Liver (tissue), 7 donors: ENCODE measurements at regions not wholly inside any gene's neighbourhood (a gene's known extent, or its start where the extent isn't known, plus 50 kb on each side); places are given as distances from the start of the nearest gene placed in this dataset.

Experiments
- DNase-seq: peaks from one replicate; pipeline ENCODE4 v3.0.0-alpha.2; 2017; ENCODE audit warnings: low spot score
- H3K27ac ChIP-seq, 2 donors: one replicate each; pipeline ENCODE4 v1.7.0; 2013; ENCODE audit warnings: inconsistent platforms in 2 of 2, low read length in 2 of 2, control low read depth in 1 of 2, low read depth in 1 of 2, mild to moderate bottlenecking in 1 of 2
- H3K27me3 ChIP-seq, 4 donors: one replicate each; pipeline versions ENCODE4 v1.6.1 to v1.7.0; 2013; ENCODE audit warnings: low read length in 3 of 4, inconsistent platforms in 1 of 4, mild to moderate bottlenecking in 1 of 4, moderate library complexity in 1 of 4; ENCODE audit not compliant: control insufficient read depth in 4 of 4, insufficient read depth in 4 of 4
- H3K36me3 ChIP-seq, 4 donors: one replicate each; pipeline versions ENCODE4 v1.6.1 to v1.7.0; 2013; ENCODE audit warnings: low read length in 3 of 4, mild to moderate bottlenecking in 3 of 4, low read depth in 1 of 4, moderate library complexity in 1 of 4; ENCODE audit not compliant: control insufficient read depth in 4 of 4, insufficient read depth in 3 of 4
- H3K4me1 ChIP-seq, 4 donors: one replicate each; pipeline versions ENCODE4 v1.6.1 to v1.7.0; 2013; ENCODE audit warnings: low read length in 3 of 4, mild to moderate bottlenecking in 3 of 4, moderate library complexity in 1 of 4; ENCODE audit not compliant: control insufficient read depth in 4 of 4, insufficient read depth in 4 of 4
- H3K4me3 ChIP-seq, 3 donors: one replicate each; pipeline versions ENCODE4 v1.6.1 to v1.7.0; 2013; ENCODE audit warnings: low read length in 3 of 3, control low read depth in 1 of 3, low read depth in 1 of 3, mild to moderate bottlenecking in 1 of 3
- H3K9ac ChIP-seq, 2 donors: one replicate each; pipeline ENCODE4 v1.7.0; 2013; ENCODE audit warnings: low read length in 2 of 2, mild to moderate bottlenecking in 2 of 2, moderate library complexity in 2 of 2, control low read depth in 1 of 2, low read depth in 1 of 2
- H3K9me3 ChIP-seq, 4 donors: one replicate each; pipeline versions ENCODE4 v1.6.1 to v1.7.0; 2013; ENCODE audit warnings: low read length in 3 of 4; ENCODE audit not compliant: control insufficient read depth in 4 of 4
- ATF3 ChIP-seq: IDR thresholded peaks from 2 replicates; pipeline ENCODE4 v1.6.1; 2016; ENCODE audit warnings: antibody characterized with exemption
- EGR1 ChIP-seq, 2 donors: IDR thresholded peaks; 2 replicates each; pipeline ENCODE4 v1.6.1; 2016 to 2018; ENCODE audit warnings: antibody characterized with exemption in 2 of 2, low read depth in 2 of 2
- FOXA1 ChIP-seq: IDR thresholded peaks from 2 replicates; pipeline ENCODE4 v1.6.1; 2016; ENCODE audit warnings: antibody characterized with exemption
- FOXA2 ChIP-seq: IDR thresholded peaks from 2 replicates; pipeline ENCODE4 v1.6.1; 2016; ENCODE audit warnings: antibody characterized with exemption
- GABPA ChIP-seq, 2 donors: IDR thresholded peaks in 1 of 2; conservative IDR thresholded peaks in 1 of 2; 2 replicates each; pipeline ENCODE4 v1.6.1; 2016; ENCODE audit warnings: antibody characterized with exemption in 2 of 2, mild to moderate bottlenecking in 1 of 2, moderate library complexity in 1 of 2
- HNF4A ChIP-seq, 2 donors: conservative IDR thresholded peaks; 2 replicates each; pipeline ENCODE4 v1.6.1; 2016; ENCODE audit warnings: antibody characterized with exemption in 2 of 2, mild to moderate bottlenecking in 2 of 2
- HNF4G ChIP-seq: IDR thresholded peaks from 2 replicates; pipeline ENCODE4 v1.6.1; 2016; ENCODE audit warnings: antibody characterized with exemption
- JUND ChIP-seq, 2 donors: IDR thresholded peaks; 2 replicates each; pipeline ENCODE4 v1.6.1; 2016; ENCODE audit warnings: antibody characterized with exemption in 2 of 2
- MAX ChIP-seq: IDR thresholded peaks from 2 replicates; pipeline ENCODE4 v1.6.1; 2016; ENCODE audit warnings: antibody characterized with exemption
- NR2F2 ChIP-seq: IDR thresholded peaks from 2 replicates; pipeline ENCODE4 v1.6.1; 2016; ENCODE audit warnings: antibody characterized with exemption
- RAD21 ChIP-seq, 2 donors: IDR thresholded peaks; 2 replicates each; pipeline ENCODE4 v1.6.1; 2016; ENCODE audit warnings: antibody characterized with exemption in 2 of 2, mild to moderate bottlenecking in 2 of 2
- REST ChIP-seq: IDR thresholded peaks from 2 replicates; pipeline ENCODE4 v1.6.1; 2016; ENCODE audit warnings: antibody characterized with exemption, mild to moderate bottlenecking
- RXRA ChIP-seq, 2 donors: IDR thresholded peaks; 2 replicates each; pipeline ENCODE4 v1.6.1; 2017 to 2018; ENCODE audit warnings: antibody characterized with exemption in 2 of 2, mild to moderate bottlenecking in 1 of 2
- SP1 ChIP-seq: IDR thresholded peaks from 2 replicates; pipeline ENCODE4 v1.6.1; 2018; ENCODE audit warnings: antibody characterized with exemption, mild to moderate bottlenecking
- TAF1 ChIP-seq: conservative IDR thresholded peaks from 2 replicates; pipeline ENCODE4 v1.6.1; 2016; ENCODE audit warnings: antibody characterized with exemption, mild to moderate bottlenecking
- YY1 ChIP-seq: IDR thresholded peaks from 2 replicates; pipeline ENCODE4 v1.6.1; 2016; ENCODE audit warnings: antibody characterized with exemption, mild to moderate bottlenecking
- ZBTB33 ChIP-seq: IDR thresholded peaks from 2 replicates; pipeline ENCODE4 v1.6.1; 2016; ENCODE audit warnings: antibody characterized with exemption
- WGBS: extraction: QIAGEN DNeasy Blood & Tissue Kit; methylation state at CpG from one replicate; pipeline ENCODE4 v1.1.7; 2013; 5-methylcytosine and 5-hydroxymethylcytosine counted together
- donor health status: healthy.
- donor health status: healthy.
- donor health status: healthy.
- donor health status: healthy.

- H3K9ac ChIP-seq: no peak overlapping the region
- no peaks in the 10 kb centered on the region for H3K36me3 ChIP-seq
- 3% methylated on average over 54 of the region's 54 CpGs for WGBS
- H3K9me3 ChIP-seq: no peaks in the 10 kb centered on the region
- H3K27me3 ChIP-seq: no peaks in the 10 kb centered on the region
- H3K27ac ChIP-seq: peak overlapping the region in 1 of 2 donors; percentile 16
- peak overlapping the region; percentile 20 to 56 (median 52) for H3K4me3 ChIP-seq
- DNase-seq: no peak
- no peak for TF ChIP-seq GABPA (IDR thresholded peaks at IDR 0.05 in 1 of 2, conservative IDR thresholded peaks at IDR 0.05 in 1 of 2)
- TF ChIP-seq FOXA1: no peak
- no peak for TF ChIP-seq YY1
- TF ChIP-seq RAD21 (IDR thresholded peaks at IDR 0.05): peak; percentile 40 to 47
- H3K4me1 ChIP-seq: peaks cover 9 to 35% (median 30%) of the 10 kb centered on the region in 4 donors
Observed at GRCh38 chr11:19345848-19346681, 105.3 kb upstream of the E2F8 start.

- Histone ChIP-seq H3K4me3 (peak overlapping the region; percentile 20 to 56 (median 52)), H3K27ac (peak overlapping the region in 1 of 2 donors; percentile 16), H3K9ac (no peak overlapping the region), H3K4me1 (peaks cover 9 to 38% (median 30%) of the 10 kb centered on the region in 4 donors), H3K27me3 (no peaks in the 10 kb centered on the region), H3K9me3 (no peaks in the 10 kb centered on the region), H3K36me3 (no peaks in the 10 kb centered on the region)
- TF ChIP-seq ATF3: no peak
- no peak for TF ChIP-seq NR2F2
- no peak for TF ChIP-seq GABPA (IDR thresholded peaks at IDR 0.05 in 1 of 2, conservative IDR thresholded peaks at IDR 0.05 in 1 of 2)
- no peak for TF ChIP-seq RXRA (IDR thresholded peaks at IDR 0.05)
- no peak for TF ChIP-seq ZBTB33
- TF ChIP-seq HNF4A (conservative IDR thresholded peaks at IDR 0.05): no peak
- no peak for TF ChIP-seq YY1
- no peak for TF ChIP-seq SP1
- TF ChIP-seq JUND (IDR thresholded peaks at IDR 0.05): no peak
- TF ChIP-seq MAX: no peak
- TF ChIP-seq RAD21 (IDR thresholded peaks at IDR 0.05): no peak
- no peak for TF ChIP-seq HNF4G
- no peak for TF ChIP-seq REST
- no peak for TF ChIP-seq TAF1
- TF ChIP-seq EGR1 (IDR thresholded peaks at IDR 0.05; ENCODE audit: low read depth in 2 of 2): no peak
- no peak for TF ChIP-seq FOXA2
- 2% methylated on average over 30 of the region's 30 CpGs for WGBS
- DNase-seq: no peak
Observed at GRCh38 chr11:19345519-19345847, 104.7 kb upstream of the E2F8 start.
